ENCODE measurements at regions not wholly inside any gene's neighbourhood (a gene's known extent, or its start where the extent isn't known, plus 50 kb on each side); places are given as distances from the start of the nearest gene placed in this dataset.

DNA sequence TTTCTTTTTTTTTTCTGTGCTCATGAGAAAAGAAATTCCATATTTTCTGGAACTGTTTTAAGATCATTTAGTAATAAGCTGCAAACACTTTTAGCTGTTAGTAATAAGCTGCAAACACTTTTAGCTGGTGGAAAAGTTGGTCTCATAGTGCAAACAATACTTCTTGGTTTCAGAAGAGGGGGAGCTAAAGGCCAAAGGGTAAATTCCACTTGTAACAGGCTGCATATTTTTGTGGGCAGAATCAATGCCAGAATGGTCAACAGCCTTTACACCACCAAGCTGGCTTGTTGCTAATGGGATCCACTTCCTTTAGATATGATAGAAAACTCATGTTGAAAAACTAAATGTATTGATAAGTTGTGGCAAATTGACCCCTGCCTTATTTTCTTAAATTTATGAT lies 356.8 kb downstream of the NR4A2 start:
- TF ChIP-seq, protein P1, sequence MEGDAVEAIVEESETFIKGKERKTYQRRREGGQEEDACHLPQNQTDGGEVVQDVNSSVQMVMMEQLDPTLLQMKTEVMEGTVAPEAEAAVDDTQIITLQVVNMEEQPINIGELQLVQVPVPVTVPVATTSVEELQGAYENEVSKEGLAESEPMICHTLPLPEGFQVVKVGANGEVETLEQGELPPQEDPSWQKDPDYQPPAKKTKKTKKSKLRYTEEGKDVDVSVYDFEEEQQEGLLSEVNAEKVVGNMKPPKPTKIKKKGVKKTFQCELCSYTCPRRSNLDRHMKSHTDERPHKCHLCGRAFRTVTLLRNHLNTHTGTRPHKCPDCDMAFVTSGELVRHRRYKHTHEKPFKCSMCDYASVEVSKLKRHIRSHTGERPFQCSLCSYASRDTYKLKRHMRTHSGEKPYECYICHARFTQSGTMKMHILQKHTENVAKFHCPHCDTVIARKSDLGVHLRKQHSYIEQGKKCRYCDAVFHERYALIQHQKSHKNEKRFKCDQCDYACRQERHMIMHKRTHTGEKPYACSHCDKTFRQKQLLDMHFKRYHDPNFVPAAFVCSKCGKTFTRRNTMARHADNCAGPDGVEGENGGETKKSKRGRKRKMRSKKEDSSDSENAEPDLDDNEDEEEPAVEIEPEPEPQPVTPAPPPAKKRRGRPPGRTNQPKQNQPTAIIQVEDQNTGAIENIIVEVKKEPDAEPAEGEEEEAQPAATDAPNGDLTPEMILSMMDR (IDR thresholded peaks at IDR 0.05): no peak
- no peak for TF ChIP-seq POLR2A (IDR thresholded peaks at IDR 0.05)

All from heart left ventricle (tissue), 13 donors.